ENCODE measurements at regions not wholly inside any gene's neighbourhood (a gene's known extent, or its start where the extent isn't known, plus 50 kb on each side); places are given as distances from the start of the nearest gene placed in this dataset.

DNA sequence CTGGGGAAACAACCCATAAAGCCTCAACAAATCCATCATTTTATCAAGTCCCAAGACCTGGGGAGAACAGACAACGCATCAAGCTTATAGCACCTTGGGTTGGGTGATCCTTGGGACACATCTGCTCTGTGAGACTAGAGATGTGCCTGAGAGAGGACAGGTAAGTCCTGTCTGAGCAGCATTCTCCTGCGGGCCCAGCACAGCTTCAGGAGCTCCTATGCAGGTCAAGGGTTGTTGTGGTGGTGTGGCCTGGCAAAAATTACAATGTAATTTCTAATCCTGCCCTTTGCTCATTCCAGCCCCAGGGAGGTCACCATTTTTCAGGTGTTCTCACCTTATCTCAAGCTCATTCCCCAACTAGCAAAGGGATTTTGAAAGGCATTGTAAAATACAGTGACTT is 608.1 kb upstream of the CAMK1G start:
- no peak for DNase-seq
- H3K27ac ChIP-seq (ENCODE audit: low read length) = no peak overlapping the region

GRCh38 chr1:208977012-208977411 is 606.5 kb upstream of the CAMK1G start:
- H3K9ac ChIP-seq (ENCODE audit: low read depth, low read length) = no peak overlapping the region
- TF ChIP-seq EZH2 (IDR thresholded peaks at IDR 0.05; ENCODE audit: borderline replicate concordance, low read depth, low read length, severe bottlenecking) (no peak), CTCF (IDR thresholded peaks at IDR 0.05; ENCODE audit: borderline replicate concordance, extremely low read depth, low read length, poor library complexity, severe bottlenecking) (no peak)
- H3K4me1 ChIP-seq (ENCODE audit: insufficient read depth, low read length) = no peaks in the 10 kb centered on the region
- no peaks in the 10 kb centered on the region for H3K79me2 ChIP-seq (ENCODE audit: insufficient read depth, low read length)
- no peaks in the 10 kb centered on the region for H3K36me3 ChIP-seq (ENCODE audit: insufficient read depth, low read length)
- H4K20me1 ChIP-seq (ENCODE audit: insufficient read depth, low read length) = no peaks in the 10 kb centered on the region
- H3K9me3 ChIP-seq (ENCODE audit: insufficient read depth, low read length, severe bottlenecking) = no peaks in the 10 kb centered on the region
- H2AFZ ChIP-seq (ENCODE audit: low read depth, low read length) = no peak overlapping the region
- H3K4me3 ChIP-seq (ENCODE audit: low read depth in 1 of 2, low read length in 2 of 2) = no peak overlapping the region
- H3K27ac ChIP-seq (ENCODE audit: low read length) = no peak overlapping the region
- ATAC-seq (ENCODE audit: insufficient read depth, low read depth) (no peak), DNase-seq (no peak)
- peaks cover 17% of the 10 kb centered on the region for H3K27me3 ChIP-seq (ENCODE audit: insufficient read depth, low read length, poor library complexity)
- H3K4me2 ChIP-seq (ENCODE audit: insufficient read depth, low read length) = no peak overlapping the region

More for the DNA sequence above, 608.1 kb upstream of the CAMK1G start:
- H3K9ac ChIP-seq (ENCODE audit: low read depth, low read length) = no peak overlapping the region
- no peaks in the 10 kb centered on the region for H3K4me1 ChIP-seq (ENCODE audit: insufficient read depth, low read length)
- H3K4me2 ChIP-seq (ENCODE audit: insufficient read depth, low read length) = no peak overlapping the region
- TF ChIP-seq EZH2 (IDR thresholded peaks at IDR 0.05; ENCODE audit: borderline replicate concordance, low read depth, low read length, severe bottlenecking) (no peak), CTCF (IDR thresholded peaks at IDR 0.05; ENCODE audit: borderline replicate concordance, extremely low read depth, low read length, poor library complexity, severe bottlenecking) (no peak)
- no peaks in the 10 kb centered on the region for H4K20me1 ChIP-seq (ENCODE audit: insufficient read depth, low read length)
- no peaks in the 10 kb centered on the region for H3K79me2 ChIP-seq (ENCODE audit: insufficient read depth, low read length)
- H3K9me3 ChIP-seq (ENCODE audit: insufficient read depth, low read length, severe bottlenecking) = no peaks in the 10 kb centered on the region
- H3K27me3 ChIP-seq (ENCODE audit: insufficient read depth, low read length, poor library complexity) = peaks cover 17% of the 10 kb centered on the region
- H2AFZ ChIP-seq (ENCODE audit: low read depth, low read length) = no peak overlapping the region
- ATAC-seq (ENCODE audit: insufficient read depth, low read depth) = no peak
- H3K4me3 ChIP-seq (ENCODE audit: low read depth in 1 of 2, low read length in 2 of 2) = no peak overlapping the region
- H3K36me3 ChIP-seq (ENCODE audit: insufficient read depth, low read length) = no peaks in the 10 kb centered on the region

DNA sequence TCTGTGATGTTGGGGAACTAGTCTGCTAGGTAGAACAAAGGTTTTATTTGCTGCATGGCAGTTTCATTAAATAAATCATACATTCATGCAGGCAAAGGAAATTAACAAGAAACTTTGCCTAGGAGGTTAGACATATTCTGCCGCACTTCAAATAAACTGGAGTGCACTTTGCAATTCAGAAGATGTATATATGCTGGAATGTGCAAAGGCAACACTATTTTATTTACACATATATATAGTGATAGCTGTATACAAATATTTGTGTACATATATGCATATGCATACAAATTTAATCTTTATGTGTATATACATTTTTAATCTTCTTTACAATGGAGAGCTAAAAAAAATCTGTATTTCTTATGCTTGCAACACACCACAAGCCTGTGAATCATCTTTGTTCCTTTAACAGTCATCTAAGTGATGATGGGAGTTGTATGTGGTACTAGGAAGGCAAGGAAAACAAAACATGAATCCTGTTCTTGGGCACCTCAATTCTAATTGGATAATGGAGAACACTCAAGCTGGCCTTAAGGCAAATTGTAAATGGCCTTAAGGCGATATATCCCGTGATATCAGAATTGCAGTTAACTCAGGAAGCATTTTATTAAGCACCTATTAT is 605.8 kb upstream of the CAMK1G start:
- DNase-seq (no peak), ATAC-seq (ENCODE audit: insufficient read depth, low read depth) (no peak)
- Histone ChIP-seq H3K27ac (ENCODE audit: low read length) (no peak overlapping the region), H3K79me2 (ENCODE audit: insufficient read depth, low read length) (no peaks in the 10 kb centered on the region), H2AFZ (ENCODE audit: low read depth, low read length) (no peak overlapping the region), H3K9ac (ENCODE audit: low read depth, low read length) (no peak overlapping the region), H4K20me1 (ENCODE audit: insufficient read depth, low read length) (no peaks in the 10 kb centered on the region), H3K9me3 (ENCODE audit: insufficient read depth, low read length, severe bottlenecking) (no peaks in the 10 kb centered on the region), H3K4me1 (ENCODE audit: insufficient read depth, low read length) (no peaks in the 10 kb centered on the region), H3K4me2 (ENCODE audit: insufficient read depth, low read length) (no peak overlapping the region), H3K27me3 (ENCODE audit: insufficient read depth, low read length, poor library complexity) (peaks cover 17% of the 10 kb centered on the region), H3K4me3 (ENCODE audit: low read depth in 1 of 2, low read length in 2 of 2) (no peak overlapping the region), H3K36me3 (ENCODE audit: insufficient read depth, low read length) (no peaks in the 10 kb centered on the region)
- no peak for TF ChIP-seq EZH2 (IDR thresholded peaks at IDR 0.05; ENCODE audit: borderline replicate concordance, low read depth, low read length, severe bottlenecking)
- no peak for TF ChIP-seq CTCF (IDR thresholded peaks at IDR 0.05; ENCODE audit: borderline replicate concordance, extremely low read depth, low read length, poor library complexity, severe bottlenecking)

Measured in DND-41 (cell line).